Nephron progenitor cell (in vitro differentiated cells): ENCODE measurements at regions not wholly inside any gene's neighbourhood (a gene's known extent, or its start where the extent isn't known, plus 50 kb on each side); places are given as distances from the start of the nearest gene placed in this dataset.

ENCODE experiments used
- DNase-seq: peaks from one replicate; pipeline ENCODE4 v3.0.0; 2021
- H3K27ac Mint-ChIP-seq: 2 replicates; pipeline ENCODE4 v1.8.0; 2021; ENCODE audit warnings: mild to moderate bottlenecking, moderate library complexity, mixed read lengths
- H3K27me3 Mint-ChIP-seq: 2 replicates; pipeline ENCODE4 v1.8.0; 2021; ENCODE audit warnings: mild to moderate bottlenecking, low read depth, mixed read lengths; ENCODE audit not compliant: poor library complexity
- H3K36me3 Mint-ChIP-seq: 2 replicates; pipeline ENCODE4 v1.8.0; 2021; ENCODE audit warnings: low read depth, mixed read lengths
- H3K4me1 Mint-ChIP-seq: 2 replicates; pipeline ENCODE4 v1.8.0; 2021; ENCODE audit warnings: mixed read lengths
- H3K4me3 Mint-ChIP-seq: 2 replicates; pipeline ENCODE4 v1.8.0; 2021; ENCODE audit warnings: mild to moderate bottlenecking, moderate library complexity, mixed read lengths
- H3K9me3 Mint-ChIP-seq: 2 replicates; pipeline ENCODE4 v1.8.0; 2021; ENCODE audit warnings: mild to moderate bottlenecking, moderate library complexity, mixed read lengths
- TF ChIP-seq, protein P1 (sequence below): fragments of 200-600 bp; sonication (generic); IDR thresholded peaks from 2 replicates; pipeline ENCODE4 v1.5.0; 2021; ENCODE audit warnings: antibody characterized with exemption

- Mint-ChIP-seq H3K27me3 (peaks cover 18% of the 10 kb centered on the region), H3K4me3 (no peak overlapping the region), H3K27ac (no peak overlapping the region), H3K4me1 (peaks cover 13% of the 10 kb centered on the region), H3K9me3 (no peaks in the 10 kb centered on the region), H3K36me3 (no peaks in the 10 kb centered on the region)
- TF ChIP-seq, protein P1, sequence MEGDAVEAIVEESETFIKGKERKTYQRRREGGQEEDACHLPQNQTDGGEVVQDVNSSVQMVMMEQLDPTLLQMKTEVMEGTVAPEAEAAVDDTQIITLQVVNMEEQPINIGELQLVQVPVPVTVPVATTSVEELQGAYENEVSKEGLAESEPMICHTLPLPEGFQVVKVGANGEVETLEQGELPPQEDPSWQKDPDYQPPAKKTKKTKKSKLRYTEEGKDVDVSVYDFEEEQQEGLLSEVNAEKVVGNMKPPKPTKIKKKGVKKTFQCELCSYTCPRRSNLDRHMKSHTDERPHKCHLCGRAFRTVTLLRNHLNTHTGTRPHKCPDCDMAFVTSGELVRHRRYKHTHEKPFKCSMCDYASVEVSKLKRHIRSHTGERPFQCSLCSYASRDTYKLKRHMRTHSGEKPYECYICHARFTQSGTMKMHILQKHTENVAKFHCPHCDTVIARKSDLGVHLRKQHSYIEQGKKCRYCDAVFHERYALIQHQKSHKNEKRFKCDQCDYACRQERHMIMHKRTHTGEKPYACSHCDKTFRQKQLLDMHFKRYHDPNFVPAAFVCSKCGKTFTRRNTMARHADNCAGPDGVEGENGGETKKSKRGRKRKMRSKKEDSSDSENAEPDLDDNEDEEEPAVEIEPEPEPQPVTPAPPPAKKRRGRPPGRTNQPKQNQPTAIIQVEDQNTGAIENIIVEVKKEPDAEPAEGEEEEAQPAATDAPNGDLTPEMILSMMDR = no peak
- no peak for DNase-seq
Measured at GRCh38 chr4:8790749-8791148, 80.9 kb downstream of the HMX1 start.

DNA sequence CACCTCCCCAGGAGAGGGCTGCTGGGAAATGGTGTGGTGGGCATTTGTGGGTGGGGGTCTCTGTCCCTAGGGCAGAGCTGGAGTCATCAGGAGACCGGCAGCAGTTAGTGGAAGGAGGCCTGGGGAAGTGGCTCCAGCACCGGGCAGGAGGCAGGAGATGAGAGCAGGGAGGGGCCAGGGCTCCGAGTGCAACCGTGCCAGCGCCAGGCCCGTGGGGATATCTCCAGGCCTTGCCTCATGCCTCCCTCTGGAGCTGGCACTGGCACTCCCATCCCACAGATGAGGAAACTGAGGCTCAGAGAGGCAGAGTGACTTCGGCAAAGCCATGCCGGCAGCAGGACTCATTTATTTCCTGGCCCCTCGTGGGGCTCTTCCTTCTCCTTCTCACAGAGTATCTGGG, 83.5 kb downstream of the HMX1 start:
- DNase-seq = no peak
- no peak overlapping the region for H3K4me3 Mint-ChIP-seq
- H3K27ac Mint-ChIP-seq = no peak overlapping the region
- peaks cover 27% of the 10 kb centered on the region for H3K27me3 Mint-ChIP-seq
- no peaks in the 10 kb centered on the region for H3K9me3 Mint-ChIP-seq
- H3K36me3 Mint-ChIP-seq = no peaks in the 10 kb centered on the region
- H3K4me1 Mint-ChIP-seq = peaks cover 13% of the 10 kb centered on the region
- TF ChIP-seq, protein P1 = no peak

GRCh38 chr4:8786166-8786565, 85.5 kb downstream of the HMX1 start:
- no peak overlapping the region for H3K27ac Mint-ChIP-seq
- peaks cover 13% of the 10 kb centered on the region for H3K4me1 Mint-ChIP-seq
- no peak overlapping the region for H3K4me3 Mint-ChIP-seq
- DNase-seq = no peak
- no peaks in the 10 kb centered on the region for H3K36me3 Mint-ChIP-seq
- TF ChIP-seq, protein P1 = no peak
- H3K9me3 Mint-ChIP-seq = no peaks in the 10 kb centered on the region
- peaks cover 27% of the 10 kb centered on the region for H3K27me3 Mint-ChIP-seq

- Mint-ChIP-seq H3K4me3 (no peak overlapping the region), H3K27ac (no peak overlapping the region), H3K9me3 (no peaks in the 10 kb centered on the region), H3K36me3 (no peaks in the 10 kb centered on the region), H3K4me1 (peaks cover 13% of the 10 kb centered on the region), H3K27me3 (peaks cover 27% of the 10 kb centered on the region)
- TF ChIP-seq, protein P1 = no peak
- no peak for DNase-seq
Measured at GRCh38 chr4:8785656-8786142, 85.9 kb downstream of the HMX1 start.

- no peaks in the 10 kb centered on the region for H3K9me3 Mint-ChIP-seq
- peaks cover 21% of the 10 kb centered on the region for H3K4me1 Mint-ChIP-seq
- TF ChIP-seq, protein P1 = no peak
- H3K27ac Mint-ChIP-seq = no peak overlapping the region
- H3K4me3 Mint-ChIP-seq = no peak overlapping the region
- H3K27me3 Mint-ChIP-seq = peaks cover 18% of the 10 kb centered on the region
- no peaks in the 10 kb centered on the region for H3K36me3 Mint-ChIP-seq
- DNase-seq = no peak
Measured at GRCh38 chr4:8783736-8784135, 87.9 kb downstream of the HMX1 start.

DNA sequence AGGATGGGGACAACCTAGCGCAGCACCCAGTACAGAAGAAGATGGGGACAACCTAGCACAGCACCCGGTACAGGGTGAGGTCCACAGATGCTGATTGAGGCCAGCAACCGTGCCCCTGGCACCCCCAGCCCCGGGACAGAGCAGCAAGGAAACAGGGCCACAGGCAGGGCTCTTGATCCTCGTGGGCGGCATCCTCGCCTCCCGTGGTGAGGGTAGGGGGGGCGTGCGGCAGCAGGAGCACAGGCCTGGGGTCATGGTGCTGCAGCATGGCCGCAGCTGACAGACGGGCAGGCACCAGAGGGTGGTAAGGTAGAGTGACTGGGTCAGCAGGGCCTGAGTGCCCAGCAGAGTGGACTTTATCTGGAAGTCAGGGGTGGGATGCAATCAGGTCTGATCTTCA, 89.5 kb downstream of the HMX1 start:
- TF ChIP-seq, protein P1 = no peak
- Mint-ChIP-seq H3K9me3 (no peaks in the 10 kb centered on the region), H3K27me3 (peaks cover 16% of the 10 kb centered on the region)

More for the DNA sequence above, 89.5 kb downstream of the HMX1 start:
- Mint-ChIP-seq H3K4me1 (peaks cover 24% of the 10 kb centered on the region), H3K36me3 (no peaks in the 10 kb centered on the region), H3K27ac (no peak overlapping the region), H3K4me3 (no peak overlapping the region)
- DNase-seq = no peak
